GM19099 (cell line): ENCODE measurements at regions not wholly inside any gene's neighbourhood (a gene's known extent, or its start where the extent isn't known, plus 50 kb on each side); places are given as distances from the start of the nearest gene placed in this dataset.

Experiments used
- POLR2A ChIP-seq: IDR thresholded peaks from 3 replicates; pipeline ENCODE4 v1.6.1; 2011; ENCODE audit warnings: low read depth; ENCODE audit not compliant: insufficient read length; ENCODE audit errors: extremely low read depth

GRCh38 chr16:86229283-86229682, 281.0 kb upstream of the FOXF1 start:
- no peak for TF ChIP-seq POLR2A

- TF ChIP-seq POLR2A = no peak
Measured at GRCh38 chr16:86229866-86230656, 280.3 kb upstream of the FOXF1 start.

GRCh38 chr16:86231321-86231995, 278.9 kb upstream of the FOXF1 start:
- no peak for TF ChIP-seq POLR2A

- no peak for TF ChIP-seq POLR2A
Measured at GRCh38 chr16:86231996-86232350, 278.4 kb upstream of the FOXF1 start.

- TF ChIP-seq POLR2A = no peak
Measured at GRCh38 chr16:86232496-86232895, 277.8 kb upstream of the FOXF1 start.

- TF ChIP-seq POLR2A = no peak
Measured at GRCh38 chr16:86239381-86239780, 270.9 kb upstream of the FOXF1 start.

GRCh38 chr16:86240716-86241363, 269.5 kb upstream of the FOXF1 start:
- no peak for TF ChIP-seq POLR2A

DNA sequence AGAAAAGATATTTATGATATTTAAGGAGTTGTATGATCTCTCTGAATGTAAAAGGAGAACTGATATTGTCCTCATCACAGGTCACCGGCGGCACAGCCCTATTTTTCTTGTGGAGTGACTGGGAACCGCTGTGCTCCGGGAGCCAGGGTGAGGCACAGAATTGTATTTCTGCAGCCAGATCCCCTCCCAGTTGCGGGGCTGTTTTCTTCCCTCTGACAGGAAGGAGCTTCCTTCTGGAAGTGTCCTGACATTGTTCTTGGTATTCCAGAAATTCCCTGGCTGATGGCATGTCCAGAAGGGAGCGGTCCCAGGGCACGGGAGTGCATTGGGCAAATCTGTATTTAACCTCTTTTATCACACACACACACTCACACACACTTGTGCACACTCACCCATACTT, 268.6 kb upstream of the FOXF1 start:
- TF ChIP-seq POLR2A = no peak

DNA sequence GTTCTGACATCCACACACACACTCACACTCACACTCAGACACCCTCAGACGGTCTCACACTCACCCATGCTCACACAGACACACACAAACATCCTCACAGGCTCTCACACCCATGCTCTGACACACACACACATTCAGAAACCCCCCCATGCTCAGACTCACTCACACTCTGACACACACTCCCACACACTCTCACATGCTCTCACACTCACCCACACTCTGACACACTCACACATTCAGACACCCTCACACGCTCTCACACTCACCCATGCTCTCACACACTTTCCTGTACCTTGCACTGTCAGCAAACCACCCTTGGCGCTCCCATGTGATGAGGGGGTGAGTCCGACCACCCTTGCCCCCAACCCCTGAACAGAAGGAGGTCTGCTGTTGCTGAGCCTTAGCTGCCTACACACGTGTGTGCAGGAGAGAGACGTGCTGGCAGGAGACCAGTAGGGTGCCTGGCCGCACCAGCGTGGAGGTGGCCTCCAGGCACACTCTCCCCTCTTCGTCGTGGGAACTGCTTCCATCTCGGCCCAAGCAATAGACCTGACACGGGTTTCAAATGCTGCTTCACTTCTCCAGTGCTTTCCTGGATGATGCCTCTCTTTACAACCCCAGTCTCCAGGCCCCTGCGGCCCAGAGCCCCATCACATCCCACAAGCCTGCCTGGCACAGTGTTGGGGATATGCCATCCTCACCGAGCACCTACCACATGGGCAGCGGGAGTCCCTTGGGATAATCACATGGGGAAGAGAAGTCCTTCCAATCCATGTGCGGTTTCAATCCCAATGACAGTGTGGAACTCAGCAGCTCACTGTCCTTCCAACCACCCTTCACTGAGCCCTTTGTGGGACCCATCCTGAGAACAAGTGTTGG, 267.8 kb upstream of the FOXF1 start:
- no peak for TF ChIP-seq POLR2A

- no peak for TF ChIP-seq POLR2A
Measured at GRCh38 chr16:86243123-86243473, 267.2 kb upstream of the FOXF1 start.

DNA sequence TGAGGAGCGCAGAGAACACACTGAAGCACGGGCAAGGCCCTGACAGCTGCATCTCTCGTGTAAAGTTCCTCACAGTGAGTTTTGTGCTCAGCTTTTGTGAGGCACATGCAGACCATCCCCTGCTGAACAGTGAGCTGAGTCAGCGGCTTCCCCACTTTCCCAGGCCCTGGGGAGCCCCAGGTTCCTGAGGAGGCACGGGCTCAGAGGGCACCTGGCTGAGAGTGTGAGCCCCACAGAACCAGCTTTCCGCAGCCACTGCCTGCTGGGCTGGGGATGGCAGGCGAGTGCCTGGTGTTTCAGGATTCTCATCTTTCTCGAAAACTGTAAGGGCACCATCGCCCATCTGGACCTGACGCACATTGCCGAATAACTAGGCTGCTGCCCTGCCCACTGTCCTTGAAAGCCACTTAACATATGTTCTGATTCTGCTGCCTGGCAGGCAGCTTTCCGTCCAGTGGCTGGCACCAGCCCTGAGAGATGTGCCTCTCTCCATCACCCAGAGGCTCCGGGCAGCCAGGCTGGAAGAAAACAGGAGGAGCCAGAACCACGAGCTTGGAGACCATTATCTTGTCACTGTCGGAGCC, 266.7 kb upstream of the FOXF1 start:
- TF ChIP-seq POLR2A = no peak

DNA sequence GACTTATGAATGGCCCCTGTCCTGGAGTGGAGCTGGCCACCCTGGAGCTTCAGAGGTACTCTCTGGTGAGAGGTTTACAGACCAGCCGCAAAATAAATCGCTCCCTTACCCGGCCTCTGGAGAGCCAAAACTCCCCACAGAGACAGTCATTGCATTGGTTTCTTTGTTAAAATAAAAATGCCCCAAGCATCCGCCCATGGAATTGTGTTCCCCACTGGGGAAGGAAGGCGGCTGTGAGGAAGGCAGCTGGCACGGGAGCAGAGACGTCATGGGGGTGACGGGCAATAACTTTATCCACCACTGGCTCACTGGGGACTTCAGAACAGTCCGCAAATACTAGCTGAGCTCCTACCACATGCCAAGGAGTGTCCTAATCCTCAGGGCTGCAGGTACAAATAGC, 266.2 kb upstream of the FOXF1 start:
- no peak for TF ChIP-seq POLR2A

DNA sequence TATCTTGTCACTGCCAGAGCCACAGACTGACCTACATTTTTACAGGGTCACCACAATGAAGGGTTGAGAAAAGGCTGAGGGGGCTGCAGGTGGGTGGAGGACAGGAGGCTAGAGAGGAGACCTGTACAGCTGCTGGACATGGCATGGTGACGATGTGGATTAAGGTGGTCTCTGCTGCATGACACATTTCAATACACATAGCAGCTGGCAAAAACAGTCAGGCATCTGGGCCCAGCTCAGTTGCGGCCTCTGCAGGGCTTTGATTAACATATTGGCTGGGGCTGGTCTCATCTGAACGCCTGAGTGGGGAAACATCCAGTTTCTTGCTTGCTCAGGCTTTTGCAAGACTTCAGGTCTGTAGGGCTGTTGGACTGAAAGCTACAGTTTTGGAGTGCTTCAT, 265.4 kb upstream of the FOXF1 start:
- no peak for TF ChIP-seq POLR2A

DNA sequence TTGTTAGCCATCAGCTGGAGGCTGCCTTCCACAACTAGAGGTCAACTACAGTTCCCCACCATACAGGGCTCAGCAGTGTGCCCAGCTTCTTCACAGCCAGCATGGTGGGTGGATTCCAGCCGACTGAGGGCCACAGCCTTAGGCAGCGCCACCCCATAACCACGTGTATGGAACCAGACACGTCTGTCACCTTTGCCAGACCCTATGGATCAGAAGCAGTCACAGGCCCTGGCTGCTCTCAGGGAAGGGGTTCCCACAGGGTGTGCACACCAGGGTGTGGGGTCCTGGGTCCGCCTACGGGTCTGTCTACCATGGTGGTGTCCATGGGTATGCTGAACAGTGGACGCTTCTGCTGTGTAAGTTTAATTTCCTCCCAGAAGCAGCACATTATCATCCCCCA, 265.0 kb upstream of the FOXF1 start:
- TF ChIP-seq POLR2A = no peak

- TF ChIP-seq POLR2A = no peak
Measured at GRCh38 chr16:86245895-86246294, 264.4 kb upstream of the FOXF1 start.
